ENCODE measurements at regions not wholly inside any gene's neighbourhood (a gene's known extent, or its start where the extent isn't known, plus 50 kb on each side); places are given as distances from the start of the nearest gene placed in this dataset.

DNA sequence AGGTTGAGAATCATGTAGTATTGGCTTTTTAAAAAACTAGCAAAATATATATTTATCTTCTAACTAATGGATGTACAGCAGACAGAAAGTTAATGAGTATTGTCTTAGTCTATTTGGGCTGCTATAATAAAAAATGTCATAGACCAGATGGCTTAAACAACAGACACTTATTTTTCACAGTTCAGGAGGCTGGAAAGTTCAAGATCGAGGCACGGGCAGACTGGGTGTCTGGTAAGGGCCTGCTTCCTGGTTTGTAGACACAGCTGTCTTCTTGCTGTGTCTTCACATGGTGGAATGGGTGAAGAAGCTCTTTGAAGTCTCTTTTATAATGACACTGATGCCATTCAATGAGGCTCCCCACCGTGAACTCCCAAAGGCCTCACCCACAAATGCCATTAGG is 70.1 kb upstream of the KRR1 start:
- TF ChIP-seq, protein P1, sequence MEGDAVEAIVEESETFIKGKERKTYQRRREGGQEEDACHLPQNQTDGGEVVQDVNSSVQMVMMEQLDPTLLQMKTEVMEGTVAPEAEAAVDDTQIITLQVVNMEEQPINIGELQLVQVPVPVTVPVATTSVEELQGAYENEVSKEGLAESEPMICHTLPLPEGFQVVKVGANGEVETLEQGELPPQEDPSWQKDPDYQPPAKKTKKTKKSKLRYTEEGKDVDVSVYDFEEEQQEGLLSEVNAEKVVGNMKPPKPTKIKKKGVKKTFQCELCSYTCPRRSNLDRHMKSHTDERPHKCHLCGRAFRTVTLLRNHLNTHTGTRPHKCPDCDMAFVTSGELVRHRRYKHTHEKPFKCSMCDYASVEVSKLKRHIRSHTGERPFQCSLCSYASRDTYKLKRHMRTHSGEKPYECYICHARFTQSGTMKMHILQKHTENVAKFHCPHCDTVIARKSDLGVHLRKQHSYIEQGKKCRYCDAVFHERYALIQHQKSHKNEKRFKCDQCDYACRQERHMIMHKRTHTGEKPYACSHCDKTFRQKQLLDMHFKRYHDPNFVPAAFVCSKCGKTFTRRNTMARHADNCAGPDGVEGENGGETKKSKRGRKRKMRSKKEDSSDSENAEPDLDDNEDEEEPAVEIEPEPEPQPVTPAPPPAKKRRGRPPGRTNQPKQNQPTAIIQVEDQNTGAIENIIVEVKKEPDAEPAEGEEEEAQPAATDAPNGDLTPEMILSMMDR (IDR thresholded peaks at IDR 0.05; ENCODE audit: poor library complexity, severe bottlenecking): no peak
- TF ChIP-seq EZH2 (IDR thresholded peaks at IDR 0.05; ENCODE audit: borderline replicate concordance, insufficient read depth, low read length, poor library complexity, severe bottlenecking) (no peak), EP300 (conservative IDR thresholded peaks at IDR 0.05; ENCODE audit: poor library complexity, severe bottlenecking) (no peak), POLR2AphosphoS5 (IDR thresholded peaks at IDR 0.05) (no peak), SMC3 (conservative IDR thresholded peaks at IDR 0.05; ENCODE audit: poor library complexity) (no peak), TAF1 (IDR thresholded peaks at IDR 0.05; ENCODE audit: low read depth) (no peak)

Data from neural cell (in vitro differentiated cells).